Ovary (tissue), 3 donors: ENCODE measurements at regions not wholly inside any gene's neighbourhood (a gene's known extent, or its start where the extent isn't known, plus 50 kb on each side); places are given as distances from the start of the nearest gene placed in this dataset.

Experiments
- POLR2A ChIP-seq: fragments of 450-650 bp; IDR thresholded peaks from one replicate; pipeline ENCODE4 v1.6.1; 2017; ENCODE audit warnings: antibody characterized with exemption, mild to moderate bottlenecking, moderate library complexity
- TF ChIP-seq, protein P1 (sequence below), 3 donors: fragments of 450-650 bp in 2 of 3; fragments of 200-600 bp in 1 of 3; IDR thresholded peaks; one replicate each; pipeline versions ENCODE4 v1.5.1 to v1.8.0; 2016 to 2022; ENCODE audit warnings: antibody characterized with exemption in 3 of 3, mild to moderate bottlenecking in 1 of 3
- donor health status: DM: no; HTN: no; CAD: no.

DNA sequence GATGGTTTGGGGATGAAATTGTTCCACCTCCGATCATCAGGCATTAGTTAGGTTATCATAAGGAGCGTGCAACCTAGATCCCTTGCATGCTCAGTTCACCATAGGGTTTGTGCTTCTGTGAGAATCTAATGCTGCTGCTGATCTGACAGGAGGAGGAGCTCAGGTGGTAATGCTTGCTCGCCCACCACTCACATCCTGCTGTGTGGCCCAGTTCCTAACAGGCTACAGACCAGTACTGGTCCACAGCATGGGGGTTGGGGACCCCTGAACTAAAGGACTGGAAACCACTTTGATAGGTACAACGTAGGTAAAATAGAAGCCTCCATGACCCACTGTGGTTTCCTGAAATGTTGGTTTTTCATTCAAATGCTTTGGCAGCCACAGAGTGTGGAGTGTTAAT lies 109.3 kb upstream of the PROKR2 start:
- TF ChIP-seq, protein P1, sequence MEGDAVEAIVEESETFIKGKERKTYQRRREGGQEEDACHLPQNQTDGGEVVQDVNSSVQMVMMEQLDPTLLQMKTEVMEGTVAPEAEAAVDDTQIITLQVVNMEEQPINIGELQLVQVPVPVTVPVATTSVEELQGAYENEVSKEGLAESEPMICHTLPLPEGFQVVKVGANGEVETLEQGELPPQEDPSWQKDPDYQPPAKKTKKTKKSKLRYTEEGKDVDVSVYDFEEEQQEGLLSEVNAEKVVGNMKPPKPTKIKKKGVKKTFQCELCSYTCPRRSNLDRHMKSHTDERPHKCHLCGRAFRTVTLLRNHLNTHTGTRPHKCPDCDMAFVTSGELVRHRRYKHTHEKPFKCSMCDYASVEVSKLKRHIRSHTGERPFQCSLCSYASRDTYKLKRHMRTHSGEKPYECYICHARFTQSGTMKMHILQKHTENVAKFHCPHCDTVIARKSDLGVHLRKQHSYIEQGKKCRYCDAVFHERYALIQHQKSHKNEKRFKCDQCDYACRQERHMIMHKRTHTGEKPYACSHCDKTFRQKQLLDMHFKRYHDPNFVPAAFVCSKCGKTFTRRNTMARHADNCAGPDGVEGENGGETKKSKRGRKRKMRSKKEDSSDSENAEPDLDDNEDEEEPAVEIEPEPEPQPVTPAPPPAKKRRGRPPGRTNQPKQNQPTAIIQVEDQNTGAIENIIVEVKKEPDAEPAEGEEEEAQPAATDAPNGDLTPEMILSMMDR (IDR thresholded peaks at IDR 0.05): no peak
- no peak for TF ChIP-seq POLR2A
